Activated T-cell treated with anti-CD3 and anti-CD28 coated beads for 48 hours (primary cell): ENCODE measurements at regions not wholly inside any gene's neighbourhood (a gene's known extent, or its start where the extent isn't known, plus 50 kb on each side); places are given as distances from the start of the nearest gene placed in this dataset.

Experiments
- DNase-seq: peaks from one replicate; pipeline ENCODE4 v3.0.0-alpha.2; 2020; ENCODE audit warnings: low read depth

- DNase-seq = no peak
Measured at GRCh38 chr18:47543080-47543479, 291.6 kb upstream of the SKOR2 start.

GRCh38 chr18:47542551-47542950, 291.1 kb upstream of the SKOR2 start:
- DNase-seq = no peak

GRCh38 chr18:47531717-47532116, 280.3 kb upstream of the SKOR2 start:
- DNase-seq = no peak

- no peak for DNase-seq
Measured at GRCh38 chr18:47530695-47531094, 279.2 kb upstream of the SKOR2 start.

- DNase-seq = no peak
Measured at GRCh38 chr18:47528343-47528742, 276.9 kb upstream of the SKOR2 start.

GRCh38 chr18:47526147-47526546, 274.7 kb upstream of the SKOR2 start:
- DNase-seq = no peak

GRCh38 chr18:47522359-47522758, 270.9 kb upstream of the SKOR2 start:
- no peak for DNase-seq

- no peak for DNase-seq
Measured at GRCh38 chr18:47520263-47520662, 268.8 kb upstream of the SKOR2 start.

- no peak for DNase-seq
Measured at GRCh38 chr18:47519706-47520105, 268.2 kb upstream of the SKOR2 start.

- DNase-seq = no peak
Measured at GRCh38 chr18:47519277-47519676, 267.8 kb upstream of the SKOR2 start.

GRCh38 chr18:47513614-47514013, 262.2 kb upstream of the SKOR2 start:
- no peak for DNase-seq

GRCh38 chr18:47512726-47513435, 261.4 kb upstream of the SKOR2 start:
- no peak for DNase-seq

GRCh38 chr18:47512056-47512455, 260.6 kb upstream of the SKOR2 start:
- DNase-seq = no peak

- DNase-seq = no peak
Measured at GRCh38 chr18:47510831-47511230, 259.4 kb upstream of the SKOR2 start.

- no peak for DNase-seq
Measured at GRCh38 chr18:47507651-47508050, 256.2 kb upstream of the SKOR2 start.

- DNase-seq = no peak
Measured at GRCh38 chr18:47506897-47507296, 255.4 kb upstream of the SKOR2 start.

- DNase-seq = no peak
Measured at GRCh38 chr18:47501946-47502345, 250.5 kb upstream of the SKOR2 start.

GRCh38 chr18:47500930-47501329, 249.5 kb upstream of the SKOR2 start:
- DNase-seq = no peak

- DNase-seq = no peak
Measured at GRCh38 chr18:47492691-47493090, 241.2 kb upstream of the SKOR2 start.

- DNase-seq = no peak
Measured at GRCh38 chr18:47490882-47491281, 239.4 kb upstream of the SKOR2 start.

- no peak for DNase-seq
Measured at GRCh38 chr18:47485221-47485797, 233.8 kb upstream of the SKOR2 start.

- DNase-seq = no peak
Measured at GRCh38 chr18:47484068-47484467, 232.6 kb upstream of the SKOR2 start.

GRCh38 chr18:47480166-47480565, 228.7 kb upstream of the SKOR2 start:
- DNase-seq = no peak

GRCh38 chr18:47471784-47472183, 220.3 kb upstream of the SKOR2 start:
- no peak for DNase-seq
